Stimulated activated CD4-positive, alpha-beta T cell treated with anti-CD3 and anti-CD28 coated beads, Interleukin-4, amount 100 ng/mL, for 24 hours (primary cell): ENCODE measurements at regions not wholly inside any gene's neighbourhood (a gene's known extent, or its start where the extent isn't known, plus 50 kb on each side); places are given as distances from the start of the nearest gene placed in this dataset.
"Not testable (repeated sequence)": the region's sequence is repeated elsewhere in the genome, so short reads cannot be mapped to it uniquely, and the experiment has no call there.

ENCODE experiments used
- DNase-seq: peaks from one replicate; pipeline ENCODE4 v3.0.0-alpha.2; 2020

- DNase-seq = no peak
Observed at GRCh38 chr2:210963386-210963785, 407.0 kb downstream of the CPS1 start.

GRCh38 chr2:210964141-210964764, 407.9 kb downstream of the CPS1 start:
- no peak for DNase-seq

GRCh38 chr2:210965472-210965871, 409.1 kb downstream of the CPS1 start:
- no peak for DNase-seq

- no peak for DNase-seq
Observed at GRCh38 chr2:210966330-210966729, 409.9 kb downstream of the CPS1 start.

GRCh38 chr2:210971431-210971830, 415.0 kb downstream of the CPS1 start:
- DNase-seq = no peak

GRCh38 chr2:210986806-210987205, 430.4 kb downstream of the CPS1 start:
- not testable (repeated sequence) for DNase-seq

- DNase-seq = no peak
Observed at GRCh38 chr2:210991107-210991506, 434.7 kb downstream of the CPS1 start.

- no peak for DNase-seq
Observed at GRCh38 chr2:210994104-210994503, 437.7 kb downstream of the CPS1 start.

- DNase-seq = no peak
Observed at GRCh38 chr2:210997373-210997772, 441.0 kb downstream of the CPS1 start.

- DNase-seq = no peak
Observed at GRCh38 chr2:210998334-210998733, 441.9 kb downstream of the CPS1 start.

- DNase-seq = no peak
Observed at GRCh38 chr2:211014376-211014775, 458.0 kb downstream of the CPS1 start.

GRCh38 chr2:211014906-211015305, 458.5 kb downstream of the CPS1 start:
- DNase-seq = no peak

GRCh38 chr2:211025089-211025488, 468.7 kb downstream of the CPS1 start:
- not testable (repeated sequence) for DNase-seq

- no peak for DNase-seq
Observed at GRCh38 chr2:211026109-211026508, 469.7 kb downstream of the CPS1 start.

- no peak for DNase-seq
Observed at GRCh38 chr2:211027976-211028375, 471.6 kb downstream of the CPS1 start.

- no peak for DNase-seq
Observed at GRCh38 chr2:211033765-211034164, 477.4 kb downstream of the CPS1 start.

- no peak for DNase-seq
Observed at GRCh38 chr2:211035548-211036185, 479.3 kb downstream of the CPS1 start.

GRCh38 chr2:211045025-211045424, 488.6 kb downstream of the CPS1 start:
- no peak for DNase-seq

GRCh38 chr2:211049321-211050018, 493.1 kb downstream of the CPS1 start:
- no peak for DNase-seq

GRCh38 chr2:211055438-211055837, 499.0 kb downstream of the CPS1 start:
- no peak for DNase-seq

- DNase-seq = no peak
Observed at GRCh38 chr2:211061612-211062296, 505.4 kb downstream of the CPS1 start.

GRCh38 chr2:211062297-211062612, 505.9 kb downstream of the CPS1 start:
- no peak for DNase-seq

GRCh38 chr2:211067029-211067428, 510.6 kb downstream of the CPS1 start:
- DNase-seq = no peak
